Ascending aorta (tissue), 2 donors: ENCODE measurements at regions not wholly inside any gene's neighbourhood (a gene's known extent, or its start where the extent isn't known, plus 50 kb on each side); places are given as distances from the start of the nearest gene placed in this dataset.
"Not testable (repeated sequence)": the region's sequence is repeated elsewhere in the genome, so short reads cannot be mapped to it uniquely, and the experiment has no call there.

Experiments used
- DNase-seq, 2 donors: peaks; one replicate each; pipeline ENCODE4 v3.0.0-alpha.2; 2019; ENCODE audit warnings: low spot score in 2 of 2
- H3K27ac ChIP-seq, 2 donors: fragments of 200-600 bp; sonication (generic); one replicate each; pipeline ENCODE4 v1.5.1; 2016 to 2017; ENCODE audit warnings: mild to moderate bottlenecking in 1 of 2
- H3K27me3 ChIP-seq: fragments of 200-600 bp; sonication (generic); one replicate; pipeline ENCODE4 v1.5.1; 2017
- H3K36me3 ChIP-seq, 2 donors: fragments of 200-600 bp; sonication (generic); one replicate each; pipeline ENCODE4 v1.5.1; 2016
- H3K4me1 ChIP-seq, 2 donors: fragments of 200-600 bp; sonication (generic); one replicate each; pipeline ENCODE4 v1.5.1; 2016 to 2017; ENCODE audit warnings: mild to moderate bottlenecking in 1 of 2
- H3K4me3 ChIP-seq, 2 donors: fragments of 200-600 bp; sonication (generic); one replicate each; pipeline ENCODE4 v1.5.1; 2016 to 2017; ENCODE audit warnings: mild to moderate bottlenecking in 1 of 2
- H3K9me3 ChIP-seq, 2 donors: fragments of 200-600 bp; sonication (generic); one replicate each; pipeline ENCODE4 v1.5.1; 2016
- CTCF ChIP-seq, 3 experiments: fragments of 200-600 bp in 2 of 3; fragments of 450-650 bp in 1 of 3; sonication (generic) in 2 of 3; IDR thresholded peaks; one replicate each; pipeline ENCODE4 v1.5.1; 2016 to 2019; ENCODE audit warnings: antibody characterized with exemption in 3 of 3, mild to moderate bottlenecking in 1 of 3, moderate library complexity in 1 of 3
- intact Hi-C: fragments of 100-400 bp; cut with DNase I; formaldehyde crosslinking; loops from one replicate; pipeline ENCODE4 v1.15.1; 2023

- Histone ChIP-seq H3K27me3 (no peaks in the 10 kb centered on the region), H3K4me1 (peaks cover 0 to 2% of the 10 kb centered on the region in 2 donors), H3K27ac (no peak overlapping the region), H3K4me3 (no peak overlapping the region), H3K9me3 (no peaks in the 10 kb centered on the region), H3K36me3 (no peaks in the 10 kb centered on the region)
- DNase-seq = no peak
- intact Hi-C loops = no loop called here
- no peak for TF ChIP-seq CTCF (IDR thresholded peaks at IDR 0.05)
Observed at GRCh38 chr7:98784216-98784785, 85.5 kb downstream of the TMEM130 start.

GRCh38 chr7:98785929-98786571 lies 83.8 kb downstream of the TMEM130 start:
- intact Hi-C loops = no loop called here

GRCh38 chr7:98788966-98789365 lies 80.8 kb downstream of the TMEM130 start:
- Histone ChIP-seq H3K4me1 (peaks cover 0 to 2% of the 10 kb centered on the region in 2 donors), H3K27me3 (no peaks in the 10 kb centered on the region), H3K27ac (peak overlapping the region in 1 of 2 donors; percentile 62), H3K9me3 (no peaks in the 10 kb centered on the region), H3K36me3 (no peaks in the 10 kb centered on the region), H3K4me3 (no peak overlapping the region)
- TF ChIP-seq CTCF (IDR thresholded peaks at IDR 0.05) = no peak
- DNase-seq = peak in 1 of 2 donors; percentile 68
- intact Hi-C loops = no loop called here

More at GRCh38 chr7:98785929-98786571, 83.8 kb downstream of the TMEM130 start:
- TF ChIP-seq CTCF (IDR thresholded peaks at IDR 0.05) = no peak
- H3K36me3 ChIP-seq = no peaks in the 10 kb centered on the region
- peaks cover 0 to 2% of the 10 kb centered on the region in 2 donors for H3K4me1 ChIP-seq
- H3K27ac ChIP-seq = no peak overlapping the region
- H3K27me3 ChIP-seq = no peaks in the 10 kb centered on the region
- H3K9me3 ChIP-seq = no peaks in the 10 kb centered on the region
- no peak overlapping the region for H3K4me3 ChIP-seq
- DNase-seq = no peak

GRCh38 chr7:98794453-98794852 lies 75.4 kb downstream of the TMEM130 start:
- intact Hi-C loops, DNase-seq, H3K36me3 ChIP-seq, H3K27ac ChIP-seq, H3K4me3 ChIP-seq, H3K27me3 ChIP-seq, H3K9me3 ChIP-seq: not testable (repeated sequence)
- peaks cover 11 to 12% of the 10 kb centered on the region in 2 donors for H3K4me1 ChIP-seq

- peaks cover 11 to 12% of the 10 kb centered on the region in 2 donors for H3K4me1 ChIP-seq
- H3K36me3 ChIP-seq = no peaks in the 10 kb centered on the region
- peak overlapping the region; percentile 74 to 84 for H3K27ac ChIP-seq
- H3K27me3 ChIP-seq = no peaks in the 10 kb centered on the region
- TF ChIP-seq CTCF (IDR thresholded peaks at IDR 0.05) = no peak
- no peak overlapping the region for H3K4me3 ChIP-seq
- H3K9me3 ChIP-seq = peaks cover 2 to 6% of the 10 kb centered on the region in 2 donors
- no peak for DNase-seq
- intact Hi-C loops = loop anchor here (2.0 kb wide), 1 partner anchor 35 kb away; no protein-coding TSS in a partner anchor
Observed at GRCh38 chr7:98795741-98796493, 73.9 kb downstream of the TMEM130 start.
